OCI-LY3 (cell line): ENCODE measurements at regions not wholly inside any gene's neighbourhood (a gene's known extent, or its start where the extent isn't known, plus 50 kb on each side); places are given as distances from the start of the nearest gene placed in this dataset.

Experiments
- CTCF ChIP-seq: fragments of 200-600, 300-600 bp; sonication (generic); IDR thresholded peaks from 2 replicates; pipeline ENCODE4 v1.5.1; 2014; ENCODE audit warnings: antibody characterized with exemption, low read length, low read depth
- EZH2phosphoT487 ChIP-seq: fragments of 200-600 bp; shearing (Covaris generic); IDR thresholded peaks from 2 replicates; pipeline ENCODE4 v1.6.1; 2018; ENCODE audit warnings: antibody characterized with exemption, mixed run types, low read depth

DNA sequence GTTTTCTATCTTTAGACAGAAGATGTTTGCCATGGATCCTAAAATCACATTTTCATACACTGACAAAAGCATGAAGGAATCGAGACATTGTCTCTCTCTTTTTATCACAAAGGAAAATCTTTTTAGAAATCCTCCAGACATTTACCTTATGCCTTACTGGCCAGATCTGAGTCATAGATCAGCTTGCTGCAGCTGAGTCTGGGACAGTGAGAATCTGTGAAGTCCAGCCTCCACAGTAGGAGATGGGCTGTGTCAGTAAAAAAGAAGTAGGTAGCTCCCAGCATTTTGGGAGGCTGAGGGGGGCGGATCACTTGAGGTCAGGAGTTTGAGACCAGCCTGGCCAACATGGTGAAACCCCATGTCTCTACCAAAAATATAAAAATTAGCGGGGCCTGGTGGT lies 333.4 kb upstream of the ZNF462 start:
- no peak for TF ChIP-seq CTCF
- no peak for TF ChIP-seq EZH2phosphoT487
